NB4 (cell line): ENCODE measurements at regions not wholly inside any gene's neighbourhood (a gene's known extent, or its start where the extent isn't known, plus 50 kb on each side); places are given as distances from the start of the nearest gene placed in this dataset.

Experiments used
- TF ChIP-seq, protein P1 (sequence below): IDR thresholded peaks from one replicate; pipeline ENCODE4 v1.5.1; 2012; ENCODE audit warnings: low read depth, low read length
- TF ChIP-seq, protein P2 (sequence below): IDR thresholded peaks from 2 replicates; pipeline ENCODE4 v1.6.1; 2011; ENCODE audit warnings: low read depth, low read length

- TF ChIP-seq, protein P1, sequence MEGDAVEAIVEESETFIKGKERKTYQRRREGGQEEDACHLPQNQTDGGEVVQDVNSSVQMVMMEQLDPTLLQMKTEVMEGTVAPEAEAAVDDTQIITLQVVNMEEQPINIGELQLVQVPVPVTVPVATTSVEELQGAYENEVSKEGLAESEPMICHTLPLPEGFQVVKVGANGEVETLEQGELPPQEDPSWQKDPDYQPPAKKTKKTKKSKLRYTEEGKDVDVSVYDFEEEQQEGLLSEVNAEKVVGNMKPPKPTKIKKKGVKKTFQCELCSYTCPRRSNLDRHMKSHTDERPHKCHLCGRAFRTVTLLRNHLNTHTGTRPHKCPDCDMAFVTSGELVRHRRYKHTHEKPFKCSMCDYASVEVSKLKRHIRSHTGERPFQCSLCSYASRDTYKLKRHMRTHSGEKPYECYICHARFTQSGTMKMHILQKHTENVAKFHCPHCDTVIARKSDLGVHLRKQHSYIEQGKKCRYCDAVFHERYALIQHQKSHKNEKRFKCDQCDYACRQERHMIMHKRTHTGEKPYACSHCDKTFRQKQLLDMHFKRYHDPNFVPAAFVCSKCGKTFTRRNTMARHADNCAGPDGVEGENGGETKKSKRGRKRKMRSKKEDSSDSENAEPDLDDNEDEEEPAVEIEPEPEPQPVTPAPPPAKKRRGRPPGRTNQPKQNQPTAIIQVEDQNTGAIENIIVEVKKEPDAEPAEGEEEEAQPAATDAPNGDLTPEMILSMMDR = no peak
- TF ChIP-seq, protein P2, sequence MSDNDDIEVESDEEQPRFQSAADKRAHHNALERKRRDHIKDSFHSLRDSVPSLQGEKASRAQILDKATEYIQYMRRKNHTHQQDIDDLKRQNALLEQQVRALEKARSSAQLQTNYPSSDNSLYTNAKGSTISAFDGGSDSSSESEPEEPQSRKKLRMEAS = no peak
Observed at GRCh38 chr5:104372376-104372775, 809.8 kb upstream of the NUDT12 start.
